Endodermal cell (in vitro differentiated cells): ENCODE measurements at regions not wholly inside any gene's neighbourhood (a gene's known extent, or its start where the extent isn't known, plus 50 kb on each side); places are given as distances from the start of the nearest gene placed in this dataset.

ENCODE experiments used
- DNase-seq: peaks from one replicate; pipeline ENCODE4 v3.0.0-alpha.2; 2017
- H3K27ac ChIP-seq: 2 replicates; pipeline ENCODE4 v1.5.1; 2013; ENCODE audit warnings: mild to moderate bottlenecking, low read depth, low read length, moderate library complexity
- H3K27me3 ChIP-seq: 2 replicates; pipeline ENCODE4 v1.6.1; 2013; ENCODE audit warnings: mild to moderate bottlenecking, low read length, moderate library complexity; ENCODE audit not compliant: insufficient read depth, control insufficient read depth, poor library complexity, severe bottlenecking
- H3K36me3 ChIP-seq: 2 replicates; pipeline ENCODE4 v1.7.0; 2013; ENCODE audit warnings: mild to moderate bottlenecking, low read length, moderate library complexity; ENCODE audit not compliant: control insufficient read depth, insufficient read depth
- H3K4me1 ChIP-seq: one replicate; pipeline ENCODE4 v1.7.0; 2013; ENCODE audit warnings: low read length; ENCODE audit not compliant: control insufficient read depth, insufficient read depth
- H3K4me3 ChIP-seq: 2 replicates; pipeline ENCODE4 v1.5.1; 2013; ENCODE audit warnings: mild to moderate bottlenecking, low read length, moderate library complexity
- H3K9ac ChIP-seq: 2 replicates; pipeline ENCODE4 v1.6.1; 2013; ENCODE audit warnings: mild to moderate bottlenecking, low read length, moderate library complexity; ENCODE audit not compliant: poor library complexity, severe bottlenecking; ENCODE audit errors: extremely low read depth
- H3K9me3 ChIP-seq: 2 replicates; pipeline ENCODE4 v1.6.1; 2013; ENCODE audit warnings: mild to moderate bottlenecking, low read length, moderate library complexity; ENCODE audit not compliant: control insufficient read depth
- H3K27ac Mint-ChIP-seq: 2 replicates; pipeline ENCODE4 v1.8.0; 2020; ENCODE audit warnings: mixed read lengths
- H3K27me3 Mint-ChIP-seq: 2 replicates; pipeline ENCODE4 v1.8.0; 2021; ENCODE audit warnings: mild to moderate bottlenecking, mixed read lengths; ENCODE audit not compliant: insufficient read depth
- H3K36me3 Mint-ChIP-seq: 2 replicates; pipeline ENCODE4 v1.8.0; 2020; ENCODE audit warnings: low read depth, mixed read lengths
- H3K4me1 Mint-ChIP-seq: 2 replicates; pipeline ENCODE4 v1.8.0; 2020; ENCODE audit warnings: mixed read lengths
- H3K4me3 Mint-ChIP-seq: 2 replicates; pipeline ENCODE4 v1.8.0; 2020; ENCODE audit warnings: mild to moderate bottlenecking, moderate library complexity, mixed read lengths
- H3K9me3 Mint-ChIP-seq: 2 replicates; pipeline ENCODE4 v1.8.0; 2020; ENCODE audit warnings: mild to moderate bottlenecking, mixed read lengths
- WGBS, 2 experiments: methylation state at CpG; one replicate each; pipeline versions ENCODE4 v1.1.5 to v1.1.7; 2013; ENCODE audit warnings: missing lambda C conversion rate in 2 of 2, mixed read lengths in 1 of 2; ENCODE audit not compliant: insufficient coverage in 1 of 2, insufficient read length in 1 of 2; 5-methylcytosine and 5-hydroxymethylcytosine counted together
- TF ChIP-seq, protein P1 (sequence below): fragments of 200-600 bp; sonication (generic); conservative IDR thresholded peaks from 2 replicates; pipeline ENCODE4 v1.5.0; 2021; ENCODE audit warnings: antibody characterized with exemption, mild to moderate bottlenecking

DNA sequence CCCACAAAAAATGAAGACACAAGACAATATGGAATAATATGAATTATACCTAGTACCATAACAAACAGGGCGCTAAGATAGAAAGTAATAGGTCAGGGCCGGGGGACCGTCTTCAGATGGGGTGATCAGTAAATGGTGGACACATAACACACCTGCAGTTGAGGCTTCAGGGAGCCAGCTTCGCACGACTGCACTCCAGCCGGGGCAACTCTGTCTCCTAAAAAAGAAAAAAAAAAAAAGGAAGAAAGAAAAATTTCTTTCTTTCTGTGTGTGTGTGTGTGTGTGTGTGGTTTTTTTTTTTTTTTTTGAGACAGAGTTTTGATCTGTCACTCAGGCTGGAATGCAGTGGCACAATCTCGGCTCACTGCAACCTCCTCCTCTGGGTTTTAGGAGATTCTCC, 75.0 kb upstream of the HSPA9 start:
- no peak overlapping the region for H3K9ac ChIP-seq
- 90% methylated on average over 7 of the region's 7 CpGs; no CpG with 5 or more reads in 1 of the 2 experiments for WGBS, 2 experiments
- Mint-ChIP-seq H3K27ac (no peak overlapping the region), H3K36me3 (no peaks in the 10 kb centered on the region), H3K4me3 (no peak overlapping the region), H3K9me3 (no peaks in the 10 kb centered on the region), H3K27me3 (peaks cover 3% of the 10 kb centered on the region), H3K4me1 (peaks cover 24% of the 10 kb centered on the region)
- peaks cover 7% of the 10 kb centered on the region for H3K4me1 ChIP-seq
- no peak for DNase-seq
- no peaks in the 10 kb centered on the region for H3K9me3 ChIP-seq
- no peak overlapping the region for H3K27ac ChIP-seq
- TF ChIP-seq, protein P1, sequence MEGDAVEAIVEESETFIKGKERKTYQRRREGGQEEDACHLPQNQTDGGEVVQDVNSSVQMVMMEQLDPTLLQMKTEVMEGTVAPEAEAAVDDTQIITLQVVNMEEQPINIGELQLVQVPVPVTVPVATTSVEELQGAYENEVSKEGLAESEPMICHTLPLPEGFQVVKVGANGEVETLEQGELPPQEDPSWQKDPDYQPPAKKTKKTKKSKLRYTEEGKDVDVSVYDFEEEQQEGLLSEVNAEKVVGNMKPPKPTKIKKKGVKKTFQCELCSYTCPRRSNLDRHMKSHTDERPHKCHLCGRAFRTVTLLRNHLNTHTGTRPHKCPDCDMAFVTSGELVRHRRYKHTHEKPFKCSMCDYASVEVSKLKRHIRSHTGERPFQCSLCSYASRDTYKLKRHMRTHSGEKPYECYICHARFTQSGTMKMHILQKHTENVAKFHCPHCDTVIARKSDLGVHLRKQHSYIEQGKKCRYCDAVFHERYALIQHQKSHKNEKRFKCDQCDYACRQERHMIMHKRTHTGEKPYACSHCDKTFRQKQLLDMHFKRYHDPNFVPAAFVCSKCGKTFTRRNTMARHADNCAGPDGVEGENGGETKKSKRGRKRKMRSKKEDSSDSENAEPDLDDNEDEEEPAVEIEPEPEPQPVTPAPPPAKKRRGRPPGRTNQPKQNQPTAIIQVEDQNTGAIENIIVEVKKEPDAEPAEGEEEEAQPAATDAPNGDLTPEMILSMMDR: no peak
- no peak overlapping the region for H3K4me3 ChIP-seq
- H3K27me3 ChIP-seq: no peaks in the 10 kb centered on the region
- no peaks in the 10 kb centered on the region for H3K36me3 ChIP-seq

DNA sequence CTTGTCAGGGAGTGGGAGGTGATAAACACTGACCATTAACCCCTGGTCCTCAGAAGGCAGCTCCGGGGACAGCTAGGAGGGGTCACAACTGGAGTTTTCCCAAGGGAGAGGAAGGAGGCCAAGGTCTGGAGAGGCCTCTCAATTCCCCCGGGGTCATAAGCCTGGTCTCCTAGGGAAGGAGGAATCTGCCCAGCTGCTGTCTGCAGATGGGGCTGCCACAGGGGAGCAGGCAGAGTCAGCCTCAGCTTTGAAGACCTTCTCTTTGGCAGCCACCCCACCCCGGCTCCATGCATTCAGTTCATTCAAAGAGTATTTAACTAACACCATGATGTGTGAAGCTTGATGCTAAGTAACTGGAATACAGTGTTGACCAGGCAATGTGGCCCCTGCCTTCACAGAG, 74.6 kb upstream of the HSPA9 start:
- TF ChIP-seq, protein P1: no peak
- H3K4me1 Mint-ChIP-seq: peaks cover 23% of the 10 kb centered on the region

GRCh38 chr5:138649316-138649720, 74.1 kb upstream of the HSPA9 start:
- Mint-ChIP-seq H3K4me3 (peak overlapping the region; percentile 19), H3K4me1 (peaks cover 21% of the 10 kb centered on the region), H3K27ac (no peak overlapping the region), H3K9me3 (no peaks in the 10 kb centered on the region), H3K36me3 (no peaks in the 10 kb centered on the region), H3K27me3 (no peaks in the 10 kb centered on the region)
- TF ChIP-seq, protein P1: no peak
- Histone ChIP-seq H3K9me3 (no peaks in the 10 kb centered on the region), H3K4me1 (peaks cover 7% of the 10 kb centered on the region), H3K36me3 (no peaks in the 10 kb centered on the region), H3K9ac (no peak overlapping the region), H3K27ac (no peak overlapping the region), H3K27me3 (no peaks in the 10 kb centered on the region), H3K4me3 (no peak overlapping the region)
- DNase-seq: peak; percentile 80
- WGBS, 2 experiments: 56 to 65% methylated on average over 5 to 9 of the region's 9 CpGs

More for the DNA sequence above, 74.6 kb upstream of the HSPA9 start:
- Mint-ChIP-seq H3K4me3 (no peak overlapping the region), H3K27me3 (peaks cover 2% of the 10 kb centered on the region), H3K36me3 (no peaks in the 10 kb centered on the region), H3K27ac (no peak overlapping the region), H3K9me3 (no peaks in the 10 kb centered on the region)
- Histone ChIP-seq H3K36me3 (no peaks in the 10 kb centered on the region), H3K9me3 (no peaks in the 10 kb centered on the region), H3K9ac (no peak overlapping the region), H3K27me3 (no peaks in the 10 kb centered on the region), H3K4me1 (peaks cover 7% of the 10 kb centered on the region), H3K27ac (no peak overlapping the region), H3K4me3 (no peak overlapping the region)
- peak; percentile 69 for DNase-seq
- WGBS, 2 experiments: 21 to 63% methylated on average over 2 to 3 of the region's 3 CpGs
